Right lobe of liver (tissue), 6 donors: ENCODE measurements at regions not wholly inside any gene's neighbourhood (a gene's known extent, or its start where the extent isn't known, plus 50 kb on each side); places are given as distances from the start of the nearest gene placed in this dataset.

Experiments used
- ATAC-seq, 4 donors: fragments of 200-7000 bp; cut with Tn5 transposase; one replicate each; pipeline ENCODE4 v1.9.1; 2020; ENCODE audit warnings: mild to moderate bottlenecking in 4 of 4, moderate library complexity in 4 of 4
- DNase-seq, 3 donors: peaks; one replicate each; pipeline ENCODE4 v3.0.0-alpha.2; 2020
- H3K27ac ChIP-seq, 3 donors: fragments of 200-600 bp; one replicate each; pipeline ENCODE4 v1.8.0; 2022
- H3K27me3 ChIP-seq, 2 donors: fragments of 200-600 bp; one replicate each; pipeline ENCODE4 v1.8.0; 2022
- H3K36me3 ChIP-seq, 4 donors: fragments of 200-600 bp; sonication (generic) in 1 of 4; one replicate each; pipeline versions ENCODE4 v1.5.1 to v1.8.0; 2017 to 2022; ENCODE audit warnings: control low read depth in 1 of 4
- H3K4me1 ChIP-seq, 4 donors: fragments of 200-600 bp; sonication (generic) in 1 of 4; one replicate each; pipeline versions ENCODE4 v1.5.1 to v1.8.0; 2017 to 2022; ENCODE audit warnings: control low read depth in 1 of 4
- H3K4me3 ChIP-seq, 3 donors: fragments of 200-600 bp; one replicate each; pipeline ENCODE4 v1.8.0; 2022
- H3K9me3 ChIP-seq, 4 donors: fragments of 200-600 bp; sonication (generic) in 1 of 4; one replicate each; pipeline versions ENCODE4 v1.5.1 to v1.8.0; 2017 to 2022; ENCODE audit warnings: control low read depth in 1 of 4
- POLR2A ChIP-seq: fragments of 450-650 bp; IDR thresholded peaks from one replicate; pipeline ENCODE4 v1.6.1; 2017; ENCODE audit warnings: antibody characterized with exemption, mild to moderate bottlenecking
- WGBS: methylation state at CpG from one replicate; pipeline ENCODE4 v1.1.6; 2018; ENCODE audit warnings: low coverage, low lambda C conversion rate; ENCODE audit not compliant: insufficient coverage; ENCODE audit errors: missing lambda C conversion rate; 5-methylcytosine and 5-hydroxymethylcytosine counted together
- intact Hi-C, 2 donors: fragments of 100-400 bp; cut with DNase I; formaldehyde crosslinking; loops; one replicate each; pipeline versions ENCODE4 v1.11.2 to v1.14.1; 2022
- TF ChIP-seq, protein P1 (sequence below), 4 donors: fragments of 200-600 bp in 3 of 4; fragments of 450-650 bp in 1 of 4; IDR thresholded peaks; one replicate each; pipeline versions ENCODE4 v1.5.1 to v1.8.0; 2016 to 2022; ENCODE audit warnings: antibody characterized with exemption in 4 of 4, mild to moderate bottlenecking in 2 of 4
- donor health status: DM: no; HTN: yes; CAD: no.
- donor health status: DM: no; HTN: no; CAD: no.
- donor health status: DM: no; HTN: no; CAD: no.
- donor health status: DM: no; HTN: yes; CAD: no.
- donor health status: DM: no; HTN: yes; CAD: no.

DNA sequence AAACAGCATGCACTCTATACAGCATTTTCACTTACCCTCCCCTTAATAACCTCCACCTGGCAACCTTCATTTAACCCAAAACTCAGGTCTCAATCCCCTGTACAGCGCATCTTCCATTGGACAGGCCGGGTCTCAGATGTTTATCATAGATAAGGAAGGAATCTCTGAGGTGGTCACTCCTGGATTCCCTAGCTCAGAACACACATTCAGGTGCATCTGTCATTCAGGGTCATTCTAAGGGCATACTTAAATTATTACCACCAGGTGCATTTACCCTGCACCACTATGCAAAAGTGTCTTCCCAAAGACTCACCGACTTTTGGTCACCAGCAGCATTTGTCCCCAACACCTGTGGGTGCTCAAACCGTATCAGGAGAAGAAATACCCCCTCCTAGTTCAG, 144.2 kb downstream of the RELL1 start:
- no peak for DNase-seq
- Histone ChIP-seq H3K27me3 (no peaks in the 10 kb centered on the region), H3K27ac (no peak overlapping the region), H3K9me3 (no peaks in the 10 kb centered on the region), H3K4me1 (peaks cover 0 to 14% (median 0%) of the 10 kb centered on the region in 4 donors), H3K36me3 (no peaks in the 10 kb centered on the region), H3K4me3 (no peak overlapping the region)
- intact Hi-C loops, result no loop called here
- TF ChIP-seq, protein P1, sequence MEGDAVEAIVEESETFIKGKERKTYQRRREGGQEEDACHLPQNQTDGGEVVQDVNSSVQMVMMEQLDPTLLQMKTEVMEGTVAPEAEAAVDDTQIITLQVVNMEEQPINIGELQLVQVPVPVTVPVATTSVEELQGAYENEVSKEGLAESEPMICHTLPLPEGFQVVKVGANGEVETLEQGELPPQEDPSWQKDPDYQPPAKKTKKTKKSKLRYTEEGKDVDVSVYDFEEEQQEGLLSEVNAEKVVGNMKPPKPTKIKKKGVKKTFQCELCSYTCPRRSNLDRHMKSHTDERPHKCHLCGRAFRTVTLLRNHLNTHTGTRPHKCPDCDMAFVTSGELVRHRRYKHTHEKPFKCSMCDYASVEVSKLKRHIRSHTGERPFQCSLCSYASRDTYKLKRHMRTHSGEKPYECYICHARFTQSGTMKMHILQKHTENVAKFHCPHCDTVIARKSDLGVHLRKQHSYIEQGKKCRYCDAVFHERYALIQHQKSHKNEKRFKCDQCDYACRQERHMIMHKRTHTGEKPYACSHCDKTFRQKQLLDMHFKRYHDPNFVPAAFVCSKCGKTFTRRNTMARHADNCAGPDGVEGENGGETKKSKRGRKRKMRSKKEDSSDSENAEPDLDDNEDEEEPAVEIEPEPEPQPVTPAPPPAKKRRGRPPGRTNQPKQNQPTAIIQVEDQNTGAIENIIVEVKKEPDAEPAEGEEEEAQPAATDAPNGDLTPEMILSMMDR (IDR thresholded peaks at IDR 0.05), result no peak
- no peak for TF ChIP-seq POLR2A
- no peak for ATAC-seq
- WGBS, result 86% methylated on average over 2 of the region's 4 CpGs

DNA sequence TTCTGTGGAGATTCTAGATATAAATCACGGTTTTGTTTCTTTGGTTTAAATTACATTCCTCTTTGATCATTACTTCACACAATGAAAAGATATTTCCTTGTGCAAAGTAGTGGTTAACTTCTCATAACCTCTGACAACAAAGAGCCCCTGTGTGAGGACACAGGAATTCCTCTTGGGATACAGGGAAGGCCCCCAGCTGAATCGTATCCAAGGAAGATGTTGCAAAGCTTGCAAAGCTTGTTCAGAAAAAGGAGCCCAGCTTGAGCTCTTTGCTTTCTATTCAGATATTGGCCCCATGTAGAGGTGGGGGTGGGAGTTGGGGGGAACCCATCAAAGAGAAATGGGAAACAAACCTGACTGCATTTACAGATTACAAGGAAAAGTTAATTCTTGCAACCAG, 145.7 kb downstream of the RELL1 start:
- Histone ChIP-seq H3K4me3 (no peak overlapping the region), H3K27ac (no peak overlapping the region), H3K36me3 (no peaks in the 10 kb centered on the region), H3K9me3 (no peaks in the 10 kb centered on the region), H3K4me1 (peaks cover 0 to 11% (median 0%) of the 10 kb centered on the region in 4 donors), H3K27me3 (no peaks in the 10 kb centered on the region)
- intact Hi-C loops, result no loop called here
- 55% methylated on average over 2 of the region's 2 CpGs for WGBS
- ATAC-seq, result no peak
- no peak for DNase-seq
- TF ChIP-seq POLR2A, result no peak
- TF ChIP-seq, protein P1 (IDR thresholded peaks at IDR 0.05), result no peak

DNA sequence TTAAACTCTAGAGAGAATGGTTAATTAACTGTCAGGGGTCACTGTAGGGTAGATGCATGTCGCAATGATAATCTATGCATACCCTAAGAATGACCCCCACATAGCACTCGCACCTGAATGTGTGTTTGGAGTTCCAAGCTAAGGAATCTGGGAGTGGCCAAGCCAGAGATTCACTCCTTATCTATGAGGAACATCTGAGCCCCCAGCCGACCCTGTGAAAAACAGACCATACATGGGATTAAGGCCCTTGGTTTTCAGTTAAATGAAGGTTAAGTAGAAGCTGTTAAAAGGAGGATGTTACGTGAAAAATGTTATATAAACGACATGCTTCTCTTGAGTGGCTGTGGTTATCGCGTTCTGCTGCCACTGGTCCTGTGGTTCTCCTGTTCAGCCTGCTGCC, 147.2 kb downstream of the RELL1 start:
- TF ChIP-seq, protein P1 (IDR thresholded peaks at IDR 0.05), result no peak
- no peak for TF ChIP-seq POLR2A
- Histone ChIP-seq H3K9me3 (no peaks in the 10 kb centered on the region), H3K27me3 (no peaks in the 10 kb centered on the region), H3K27ac (no peak overlapping the region), H3K4me3 (no peak overlapping the region), H3K36me3 (no peaks in the 10 kb centered on the region), H3K4me1 (peaks cover 0 to 11% (median 0%) of the 10 kb centered on the region in 4 donors)
- DNase-seq, result no peak
- intact Hi-C loops, result no loop called here
- WGBS, result 71% methylated on average over 7 of the region's 7 CpGs
- no peak for ATAC-seq

DNA sequence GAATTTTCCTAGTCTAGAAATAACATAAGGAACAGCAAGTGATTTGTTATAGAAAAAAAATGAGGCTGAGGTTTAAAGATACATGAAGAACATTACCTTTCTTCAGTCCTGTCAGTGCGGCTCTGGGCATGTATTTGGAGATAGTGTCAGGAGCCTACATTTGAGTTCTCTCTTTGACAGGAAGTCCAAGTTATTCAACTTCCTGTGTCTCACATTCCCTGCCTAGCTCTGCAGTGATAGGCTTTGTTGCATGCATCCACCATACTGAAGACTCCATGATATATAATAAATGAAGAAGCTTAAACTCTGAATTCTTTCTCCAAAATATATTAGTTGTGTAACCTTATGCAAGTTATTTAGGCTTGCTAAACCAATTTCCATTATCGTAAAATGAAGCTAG, 148.7 kb downstream of the RELL1 start:
- DNase-seq, result no peak
- Histone ChIP-seq H3K4me1 (peaks cover 0 to 4% (median 0%) of the 10 kb centered on the region in 4 donors), H3K9me3 (no peaks in the 10 kb centered on the region), H3K27me3 (no peaks in the 10 kb centered on the region), H3K4me3 (no peak overlapping the region), H3K27ac (no peak overlapping the region), H3K36me3 (no peaks in the 10 kb centered on the region)
- WGBS, result 82% methylated on average over 2 of the region's 2 CpGs
- no peak for ATAC-seq
- intact Hi-C loops, result no loop called here
- TF ChIP-seq, protein P1 (IDR thresholded peaks at IDR 0.05), result no peak
- TF ChIP-seq POLR2A, result no peak

DNA sequence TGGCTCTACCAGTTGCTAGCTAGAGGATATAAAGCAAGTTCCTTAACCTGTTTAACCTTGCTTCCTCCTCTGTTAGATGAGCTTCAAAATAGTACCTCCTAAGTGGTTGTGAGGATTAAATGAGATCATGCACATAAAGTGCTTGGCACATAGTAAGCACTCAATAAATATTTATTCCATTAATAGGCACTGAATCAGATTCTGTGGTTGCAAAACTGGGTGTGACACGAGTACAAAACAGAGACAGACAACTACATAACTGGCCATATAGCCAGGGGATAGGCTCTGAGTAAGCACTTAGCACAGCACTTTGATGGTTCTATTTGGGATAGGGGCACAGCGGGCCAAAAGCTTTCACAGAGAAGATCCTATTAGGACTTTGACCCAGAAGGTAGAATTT, 150.3 kb downstream of the RELL1 start:
- whole genome bisulfite sequencing, result 57% methylated on average over 1 of the region's 2 CpGs
- H3K27ac ChIP-seq, result no peak overlapping the region
- no peaks in the 10 kb centered on the region for H3K4me1 ChIP-seq
- no peaks in the 10 kb centered on the region for H3K9me3 ChIP-seq
- H3K36me3 ChIP-seq, result no peaks in the 10 kb centered on the region
- DNase-seq (no peak), ATAC-seq (peak in 2 of 4 donors; percentile 17 to 35)
- intact Hi-C loops, result no loop called here
- H3K27me3 ChIP-seq, result no peaks in the 10 kb centered on the region
- no peak overlapping the region for H3K4me3 ChIP-seq
- no peak for TF ChIP-seq POLR2A
- TF ChIP-seq, protein P1 (IDR thresholded peaks at IDR 0.05), result no peak
